ENCODE measurements at regions not wholly inside any gene's neighbourhood (a gene's known extent, or its start where the extent isn't known, plus 50 kb on each side); places are given as distances from the start of the nearest gene placed in this dataset.

GRCh38 chr16:72317446-72317845, 145.5 kb upstream of the PMFBP1 start:
- DNase-seq (ENCODE audit: low spot score): no peak

GRCh38 chr16:72313903-72314302, 141.9 kb upstream of the PMFBP1 start:
- DNase-seq (ENCODE audit: low spot score): no peak

GRCh38 chr16:72312828-72313227, 140.9 kb upstream of the PMFBP1 start:
- no peak for DNase-seq (ENCODE audit: low spot score)

GRCh38 chr16:72311426-72311825, 139.5 kb upstream of the PMFBP1 start:
- DNase-seq (ENCODE audit: low spot score): no peak

GRCh38 chr16:72309001-72309400, 137.0 kb upstream of the PMFBP1 start:
- no peak for DNase-seq (ENCODE audit: low spot score)

GRCh38 chr16:72308396-72308795, 136.4 kb upstream of the PMFBP1 start:
- DNase-seq (ENCODE audit: low spot score): no peak

- no peak for DNase-seq (ENCODE audit: low spot score)
Measured at GRCh38 chr16:72302332-72302731, 130.4 kb upstream of the PMFBP1 start.

GRCh38 chr16:72301523-72302236, 129.7 kb upstream of the PMFBP1 start:
- no peak for DNase-seq (ENCODE audit: low spot score)

GRCh38 chr16:72300892-72301291, 128.9 kb upstream of the PMFBP1 start:
- DNase-seq (ENCODE audit: low spot score): no peak

- DNase-seq (ENCODE audit: low spot score): no peak
Measured at GRCh38 chr16:72299684-72300243, 127.8 kb upstream of the PMFBP1 start.

- DNase-seq (ENCODE audit: low spot score): no peak
Measured at GRCh38 chr16:72298961-72299360, 127.0 kb upstream of the PMFBP1 start.

- DNase-seq (ENCODE audit: low spot score): no peak
Measured at GRCh38 chr16:72295914-72296313, 124.0 kb upstream of the PMFBP1 start.

GRCh38 chr16:72291531-72291981, 119.6 kb upstream of the PMFBP1 start:
- DNase-seq (ENCODE audit: low spot score): no peak

GRCh38 chr16:72291121-72291520, 119.2 kb upstream of the PMFBP1 start:
- no peak for DNase-seq (ENCODE audit: low spot score)

GRCh38 chr16:72287649-72288048, 115.7 kb upstream of the PMFBP1 start:
- DNase-seq (ENCODE audit: low spot score): no peak

- no peak for DNase-seq (ENCODE audit: low spot score)
Measured at GRCh38 chr16:72286936-72287620, 115.1 kb upstream of the PMFBP1 start.

- DNase-seq (ENCODE audit: low spot score): no peak
Measured at GRCh38 chr16:72285728-72286127, 113.8 kb upstream of the PMFBP1 start.

- no peak for DNase-seq (ENCODE audit: low spot score)
Measured at GRCh38 chr16:72285324-72285723, 113.4 kb upstream of the PMFBP1 start.

- DNase-seq (ENCODE audit: low spot score): no peak
Measured at GRCh38 chr16:72284042-72284789, 112.3 kb upstream of the PMFBP1 start.

GRCh38 chr16:72282362-72282761, 110.4 kb upstream of the PMFBP1 start:
- DNase-seq (ENCODE audit: low spot score): no peak

GRCh38 chr16:72278301-72278700, 106.3 kb upstream of the PMFBP1 start:
- DNase-seq (ENCODE audit: low spot score): no peak

GRCh38 chr16:72277749-72278148, 105.8 kb upstream of the PMFBP1 start:
- DNase-seq (ENCODE audit: low spot score): no peak

Data from CD4-positive, alpha-beta T cell treated with Interleukin-2 at 100 ng/mL for 4 hours (primary cell).